A172 (cell line): ENCODE measurements at regions not wholly inside any gene's neighbourhood (a gene's known extent, or its start where the extent isn't known, plus 50 kb on each side); places are given as distances from the start of the nearest gene placed in this dataset.

Experiments
- DNase-seq: peaks from one replicate; pipeline ENCODE4 v3.0.0-alpha.2; 2015; ENCODE audit warnings: low spot score

DNA sequence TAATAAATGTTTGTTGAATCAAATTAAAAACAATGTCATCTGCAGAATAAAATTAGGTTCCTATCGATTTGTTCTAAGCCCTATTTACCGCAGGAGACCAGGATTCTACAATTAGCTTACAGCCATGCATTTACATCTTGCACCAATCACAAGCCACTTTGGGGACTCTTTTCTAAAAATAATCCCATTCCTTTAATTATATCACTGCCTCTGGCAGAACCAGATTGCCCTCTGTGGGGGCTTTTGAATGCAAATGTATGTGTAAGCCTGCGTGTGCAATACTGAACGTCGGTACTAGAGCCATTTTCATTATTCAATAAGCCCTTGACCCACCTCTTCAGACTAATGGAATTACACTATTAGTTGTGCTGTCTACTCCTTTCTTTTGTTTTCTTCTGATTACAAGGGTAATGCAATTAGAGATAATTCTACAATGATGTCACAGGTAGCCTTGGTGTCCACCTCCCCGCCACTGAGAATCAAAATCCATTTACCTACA lies 391.3 kb upstream of the XYLT1 start:
- no peak for DNase-seq

DNA sequence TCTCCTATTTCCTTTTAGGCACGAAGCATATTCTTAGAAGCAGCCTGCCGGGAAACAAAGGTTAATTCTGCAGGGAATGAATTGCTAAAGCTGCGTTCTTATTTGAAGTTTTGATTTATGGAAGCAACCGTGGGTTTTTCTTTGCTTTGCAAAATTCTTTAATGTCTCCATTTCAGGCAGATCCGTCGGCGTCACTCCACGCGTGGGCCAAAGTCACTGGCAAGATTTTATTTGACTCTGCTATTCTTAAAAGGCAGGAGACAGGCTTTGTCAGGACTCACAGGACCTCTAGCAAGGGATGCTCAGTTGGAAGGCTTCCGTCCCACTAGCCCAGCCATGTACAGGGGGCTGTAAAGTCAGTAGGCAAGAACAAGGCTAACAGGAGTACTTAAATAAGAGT lies 387.3 kb upstream of the XYLT1 start:
- no peak for DNase-seq

DNA sequence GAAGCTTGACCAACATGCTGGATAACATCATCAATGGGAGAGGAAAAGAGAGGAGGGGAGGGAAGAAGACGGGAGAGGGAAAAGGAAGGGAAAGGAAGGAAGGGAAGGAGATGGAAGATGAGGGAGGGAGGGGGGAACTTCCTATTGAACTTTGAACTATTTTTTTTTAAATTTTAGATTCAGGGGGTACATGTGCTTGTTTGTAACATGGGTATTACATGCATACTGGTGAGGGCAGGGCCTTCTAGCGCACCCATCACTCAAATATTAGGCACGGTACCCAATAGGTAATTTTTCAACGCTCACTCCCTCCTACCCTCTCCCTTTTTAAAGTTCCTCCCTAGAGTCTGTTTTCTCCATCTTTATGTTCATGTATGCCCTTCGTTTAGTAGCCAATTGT lies 383.2 kb upstream of the XYLT1 start:
- no peak for DNase-seq

DNA sequence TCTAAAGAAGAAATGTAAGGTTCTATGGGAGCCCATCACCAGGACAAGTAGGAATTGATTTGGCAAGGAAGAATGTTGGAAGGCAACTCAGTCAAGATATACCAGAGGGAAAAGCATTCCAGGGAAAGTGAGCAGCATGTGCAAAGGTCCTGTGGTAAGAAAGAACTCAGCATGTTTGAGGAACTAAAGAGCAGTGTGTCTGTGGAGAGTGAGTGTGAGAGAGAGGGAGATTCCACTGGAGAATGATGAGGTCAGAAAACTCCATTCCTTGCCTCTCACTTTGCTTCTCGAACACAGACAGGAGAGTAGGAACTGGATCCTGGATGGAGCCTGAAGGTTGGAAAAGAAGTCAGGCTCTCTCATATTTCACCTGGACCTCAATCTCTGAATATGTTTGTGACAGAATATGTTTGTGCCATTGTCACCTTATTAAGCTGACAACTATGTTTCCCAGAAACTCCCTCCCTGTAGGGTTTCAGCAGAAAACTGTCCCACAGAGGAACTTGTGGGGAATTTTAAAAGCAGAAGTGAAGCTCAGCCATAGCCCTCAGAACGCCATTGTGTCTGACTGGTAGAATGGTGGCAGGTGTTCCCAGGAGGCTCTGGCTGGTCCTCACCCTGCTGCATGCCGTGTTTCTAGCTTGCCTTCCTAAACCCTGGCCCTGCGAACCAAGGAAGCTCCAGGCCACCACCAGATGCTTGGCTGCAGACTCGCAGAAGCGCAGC lies 382.4 kb upstream of the XYLT1 start:
- no peak for DNase-seq

DNA sequence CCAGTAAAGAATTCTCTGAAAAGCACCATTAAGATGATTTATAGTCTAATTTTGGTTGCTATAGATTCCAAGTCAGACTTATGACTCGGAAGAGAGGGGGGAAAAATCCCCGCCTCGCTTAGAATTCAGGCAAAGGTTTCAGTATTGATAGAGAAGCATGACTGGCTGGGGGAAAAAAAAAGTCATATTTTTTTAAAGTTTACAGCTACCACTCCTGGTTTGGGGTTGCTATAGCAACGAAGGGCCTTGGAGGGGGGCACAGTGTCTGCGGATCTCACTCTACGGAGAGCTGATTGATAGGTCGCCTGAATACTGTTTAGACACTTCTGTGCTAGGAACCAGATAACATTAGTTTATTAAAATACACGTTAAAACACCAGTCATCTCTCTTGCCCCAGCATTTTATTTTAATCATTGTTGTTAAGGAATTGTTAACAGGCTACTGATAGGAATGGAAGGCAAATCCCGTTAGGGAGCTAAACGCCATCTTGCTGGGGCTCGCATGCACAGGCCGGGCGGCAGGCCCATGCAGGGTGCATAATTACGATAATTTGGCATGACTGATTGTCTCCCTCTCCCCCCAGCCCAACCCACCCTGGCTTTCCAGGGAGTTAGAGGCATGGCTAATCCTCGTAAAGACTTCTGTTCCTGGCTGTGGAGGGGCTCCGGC lies 380.0 kb upstream of the XYLT1 start:
- DNase-seq, result no peak

DNA sequence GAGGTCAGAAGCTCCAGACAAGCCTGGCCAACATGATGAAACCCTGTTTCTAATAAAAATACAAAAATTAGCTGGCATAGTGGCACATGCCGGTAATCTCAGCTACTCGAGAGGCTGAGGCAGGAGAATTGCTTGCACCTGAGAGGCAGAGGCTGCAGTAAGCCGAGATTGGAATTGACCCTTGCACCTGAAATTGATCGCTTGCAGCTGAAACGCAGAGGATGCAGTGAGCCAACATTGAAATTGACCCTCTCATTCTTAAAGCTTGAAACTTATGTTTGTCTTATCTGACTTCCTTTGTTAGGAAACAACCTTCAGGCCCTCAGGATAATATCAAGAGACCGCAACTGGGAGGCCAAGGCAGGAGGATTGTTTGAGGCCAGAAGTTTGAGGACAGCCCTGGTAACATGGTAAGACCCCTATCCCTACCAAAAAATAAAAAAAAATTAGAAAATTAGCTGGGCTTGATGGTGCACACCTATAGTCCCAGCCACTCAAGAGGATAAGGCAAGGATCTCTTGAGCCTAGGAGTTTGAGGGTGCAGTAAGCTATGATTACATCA lies 376.6 kb upstream of the XYLT1 start:
- DNase-seq, result no peak

DNA sequence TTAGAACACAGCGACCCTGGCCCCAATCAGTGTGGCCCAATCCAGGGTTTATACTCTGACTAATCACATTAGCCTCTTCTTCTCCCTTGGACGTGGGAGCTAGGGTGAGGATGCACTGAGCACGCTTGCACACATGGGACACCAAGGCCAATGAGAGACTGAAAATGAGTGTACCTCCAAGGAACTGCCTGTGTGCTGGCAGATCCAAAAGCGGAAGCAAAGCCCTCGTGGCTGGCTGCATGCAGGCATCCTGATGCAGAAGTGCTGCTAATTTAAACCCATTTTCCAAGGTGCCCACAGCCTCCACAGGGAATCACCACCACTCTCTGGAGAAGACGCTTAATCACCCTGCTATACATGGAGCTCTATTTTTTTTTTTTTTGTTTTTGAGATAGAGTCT lies 375.3 kb upstream of the XYLT1 start:
- no peak for DNase-seq

DNA sequence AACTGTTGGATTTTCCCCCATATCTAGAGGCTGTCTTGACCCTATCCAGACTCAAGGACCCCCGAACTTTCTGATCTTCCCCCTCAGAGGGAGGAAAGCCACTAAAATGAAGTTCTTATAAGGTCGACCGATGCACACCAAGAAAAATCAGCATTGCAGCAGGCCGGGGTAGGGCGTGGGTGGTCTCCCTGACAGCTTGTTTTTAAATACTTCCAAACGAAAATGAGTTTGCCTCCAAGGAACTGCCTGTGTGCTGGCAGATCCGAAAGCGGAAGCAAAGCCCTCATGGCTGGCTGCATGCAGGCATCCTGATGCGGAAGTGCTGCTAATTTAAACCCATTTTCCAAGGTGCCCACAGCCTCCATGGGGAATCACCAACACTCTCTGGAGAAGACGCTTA lies 374.3 kb upstream of the XYLT1 start:
- no peak for DNase-seq

DNA sequence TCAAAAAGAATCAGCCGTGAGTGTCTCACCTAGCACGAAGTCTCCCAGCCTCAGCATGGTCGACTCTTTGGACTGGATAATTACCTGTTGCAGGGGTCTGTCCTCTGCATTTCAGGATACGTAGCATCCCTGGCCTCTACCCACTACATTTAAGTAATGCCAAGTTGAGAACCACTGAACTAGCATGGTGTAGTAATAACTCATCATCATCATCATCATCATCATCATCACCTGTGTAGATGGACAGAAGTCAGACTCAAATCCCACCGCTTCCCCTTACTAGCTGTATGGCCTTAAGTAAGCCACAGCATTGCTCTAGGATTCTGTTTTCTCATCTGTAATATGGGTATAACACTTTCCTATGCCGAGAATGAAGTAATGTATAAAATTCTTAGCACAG lies 373.1 kb upstream of the XYLT1 start:
- DNase-seq, result no peak

DNA sequence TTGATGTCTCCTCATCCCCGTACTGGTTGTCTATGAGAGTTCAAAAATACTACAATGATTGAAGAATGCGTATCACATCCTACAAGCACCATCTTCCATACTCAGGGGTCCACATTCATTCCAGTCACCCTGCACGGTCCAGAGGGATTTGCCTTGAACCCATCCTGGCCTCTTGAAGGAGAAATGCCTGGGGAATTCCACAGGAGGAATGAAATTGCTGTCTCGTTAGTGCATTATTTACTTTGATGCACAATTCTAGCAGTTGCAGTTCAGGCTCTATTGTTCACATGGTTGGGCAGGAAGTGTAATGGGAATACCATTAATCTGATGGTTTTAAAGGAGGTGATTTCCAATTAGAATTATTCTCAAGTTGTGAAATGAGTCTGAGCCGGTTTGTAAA lies 369.1 kb upstream of the XYLT1 start:
- DNase-seq, result no peak

DNA sequence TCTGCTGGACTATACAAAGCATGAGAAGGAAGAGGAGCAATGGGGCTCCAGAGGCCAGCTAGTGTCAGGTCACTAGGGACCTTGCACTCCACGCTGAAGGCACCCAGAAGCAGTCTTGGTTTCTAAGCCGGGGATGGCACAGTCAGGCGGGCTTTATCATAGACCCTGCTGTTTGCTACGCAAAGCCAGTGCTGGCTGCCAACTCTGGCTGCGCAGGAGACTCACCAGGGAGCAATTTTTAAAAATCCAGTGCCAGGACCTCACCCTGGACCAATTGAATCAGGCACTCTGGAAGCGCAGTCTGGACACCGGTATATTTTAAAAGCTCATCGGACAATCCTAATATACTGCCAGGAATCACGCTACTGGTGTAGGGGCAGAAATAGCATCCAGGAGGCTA lies 368.5 kb upstream of the XYLT1 start:
- no peak for DNase-seq

DNA sequence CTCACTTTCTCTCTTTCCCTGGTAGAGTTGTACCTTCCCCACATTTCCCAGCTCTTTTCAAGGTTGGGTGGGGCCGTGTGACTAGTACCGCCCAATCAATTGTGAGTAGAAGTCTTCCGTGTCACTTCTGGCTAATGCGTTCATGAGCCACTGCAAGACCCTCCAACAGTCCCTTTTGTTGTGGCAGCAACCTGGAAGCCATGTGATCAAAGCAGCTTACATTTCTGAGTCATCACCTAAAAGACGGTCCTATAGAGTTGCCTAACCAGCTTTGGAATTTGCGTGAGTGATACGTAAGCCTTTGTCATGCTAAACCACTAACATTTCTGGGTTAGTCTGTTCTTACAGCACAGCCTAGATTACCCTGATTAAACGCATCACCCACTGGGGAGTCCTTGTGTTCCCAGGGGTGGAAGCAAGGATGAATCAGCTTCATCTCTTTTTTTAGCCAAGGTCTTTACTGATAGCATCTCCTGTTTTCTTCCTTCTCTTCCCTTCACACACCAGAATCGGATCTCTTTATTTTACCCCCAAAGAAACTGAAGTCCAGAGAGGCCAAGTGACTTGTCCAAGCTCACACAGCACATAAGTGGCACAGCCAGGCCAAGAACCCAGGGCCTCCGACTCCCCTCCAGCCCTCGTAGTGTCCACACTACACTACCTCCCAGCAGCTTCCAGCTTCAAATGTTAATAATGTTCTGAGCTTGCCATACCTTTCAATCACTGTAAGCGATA lies 366.3 kb upstream of the XYLT1 start:
- peak; percentile 23 for DNase-seq

DNA sequence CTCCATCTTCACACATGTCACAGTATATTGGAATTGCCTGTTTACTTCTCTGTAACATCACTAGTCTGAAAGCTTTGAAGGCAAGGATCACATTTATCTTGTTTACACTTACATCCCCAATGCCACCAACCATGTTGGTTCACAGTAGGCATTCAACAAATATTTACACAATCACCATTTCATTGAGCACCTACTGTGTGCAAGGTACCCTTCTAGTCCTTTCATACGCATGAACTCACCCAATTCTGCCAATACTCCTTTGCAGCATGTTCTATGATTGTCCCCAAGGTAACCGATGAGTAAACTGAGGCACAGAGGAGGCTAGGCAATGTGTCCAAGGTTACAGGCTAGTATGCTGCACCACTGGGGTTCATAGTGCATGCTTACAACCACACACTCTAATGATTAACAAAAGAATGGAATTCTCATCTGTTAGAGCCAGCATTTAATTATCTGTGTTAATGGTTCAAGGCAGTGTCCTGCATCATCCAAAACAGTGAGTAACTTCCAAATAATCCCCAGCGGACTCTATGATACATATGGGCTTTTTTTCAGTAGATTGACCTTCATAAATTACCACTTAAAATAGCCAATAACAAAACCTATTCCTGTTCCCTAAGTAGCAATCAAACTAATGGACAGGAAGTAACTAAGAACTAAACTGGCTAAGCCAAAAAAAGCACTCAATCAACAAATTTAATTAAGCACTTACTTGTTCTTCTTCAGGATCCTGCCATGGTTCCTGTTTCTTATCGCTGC lies 364.5 kb upstream of the XYLT1 start:
- DNase-seq, result no peak

DNA sequence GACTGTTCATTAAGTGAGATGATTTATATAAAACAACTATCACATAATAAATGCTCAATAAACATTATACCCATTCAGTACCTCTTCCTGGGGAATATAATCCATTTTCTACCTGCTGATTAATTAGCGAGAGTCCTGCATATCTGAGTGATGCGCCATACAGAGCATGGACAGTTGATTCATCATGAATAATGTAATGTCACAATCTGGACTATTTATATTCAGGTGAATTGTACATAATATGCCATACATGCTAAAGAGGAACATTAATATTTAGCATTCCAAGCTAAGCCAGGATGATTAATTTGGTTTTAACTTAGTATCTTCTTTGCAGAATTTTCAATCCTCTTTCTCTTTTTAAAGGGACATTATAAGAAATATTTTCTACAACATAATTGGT lies 362.0 kb upstream of the XYLT1 start:
- DNase-seq, result no peak

DNA sequence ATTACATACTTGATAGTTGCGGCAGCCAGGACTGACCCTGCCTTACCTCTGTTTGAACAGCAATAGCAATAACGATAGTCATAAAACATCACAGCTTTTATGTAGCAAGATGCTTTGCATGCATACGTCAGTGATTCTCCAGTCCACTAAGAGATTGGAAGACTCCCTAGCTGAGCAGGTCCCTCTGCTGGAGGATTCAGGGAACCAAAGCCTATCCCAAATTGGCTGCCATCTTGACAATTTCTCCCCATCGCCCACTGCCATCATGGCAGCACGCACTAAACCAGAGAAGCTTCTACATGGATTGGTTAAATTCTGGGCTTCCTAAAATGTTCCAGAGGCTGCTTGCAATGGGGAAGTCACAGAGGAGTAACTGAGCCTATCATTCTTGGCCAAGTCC lies 360.6 kb upstream of the XYLT1 start:
- DNase-seq, result no peak

DNA sequence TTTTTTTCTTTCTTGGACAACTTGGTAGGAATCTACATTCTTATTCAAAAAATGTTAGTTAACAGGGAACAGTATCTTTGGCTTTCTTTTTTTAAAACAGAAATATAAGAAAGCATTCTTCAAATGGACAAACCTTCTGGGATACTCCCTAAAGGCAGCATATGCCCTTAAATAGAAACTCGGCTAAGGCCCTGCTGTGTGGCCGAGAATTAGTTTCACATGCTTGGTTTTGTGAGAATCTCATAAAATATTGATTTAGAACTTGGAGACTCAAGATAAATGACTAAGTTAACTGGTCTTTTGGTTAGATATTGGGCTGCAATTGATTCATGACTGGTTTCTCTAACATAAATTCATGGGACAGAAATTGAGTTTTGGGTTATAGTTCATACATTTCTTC lies 359.9 kb upstream of the XYLT1 start:
- DNase-seq, result no peak

DNA sequence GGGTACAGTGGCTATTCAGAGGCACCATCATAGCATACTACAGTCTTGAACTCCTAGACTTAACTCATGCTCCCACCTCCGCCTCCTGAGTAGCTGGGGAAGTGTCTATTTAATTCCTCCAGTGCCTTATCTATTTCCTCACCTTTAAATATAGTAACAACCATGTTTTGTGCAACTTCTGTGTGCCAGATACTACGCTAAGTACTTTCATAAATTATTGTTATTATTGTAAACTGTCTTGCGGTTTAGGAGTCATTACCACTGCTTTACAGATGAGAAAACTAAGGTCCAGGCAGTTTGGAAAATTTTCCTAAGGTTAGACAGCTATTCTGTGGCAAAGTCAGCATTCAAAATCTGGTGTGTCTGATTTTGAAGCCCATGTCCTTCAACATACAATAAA lies 359.1 kb upstream of the XYLT1 start:
- DNase-seq, result no peak

DNA sequence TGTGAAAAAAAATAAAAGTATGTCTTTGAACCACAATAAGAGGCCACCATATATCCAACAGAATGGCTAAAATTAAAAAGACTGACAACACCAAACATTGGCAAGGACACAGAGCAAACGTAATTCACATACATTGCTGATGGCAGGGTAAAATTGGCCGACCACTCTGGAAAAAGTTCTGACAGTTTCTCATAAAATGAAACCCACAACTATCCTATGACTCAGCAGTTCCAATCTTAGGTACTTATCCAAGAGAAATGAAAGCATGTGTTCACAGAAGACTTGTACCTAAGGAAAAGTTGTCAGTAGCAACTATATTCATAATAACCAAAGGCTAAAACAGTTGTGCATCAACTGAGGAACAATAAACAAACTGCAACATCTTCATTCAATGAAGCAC lies 357.3 kb upstream of the XYLT1 start:
- no peak for DNase-seq

DNA sequence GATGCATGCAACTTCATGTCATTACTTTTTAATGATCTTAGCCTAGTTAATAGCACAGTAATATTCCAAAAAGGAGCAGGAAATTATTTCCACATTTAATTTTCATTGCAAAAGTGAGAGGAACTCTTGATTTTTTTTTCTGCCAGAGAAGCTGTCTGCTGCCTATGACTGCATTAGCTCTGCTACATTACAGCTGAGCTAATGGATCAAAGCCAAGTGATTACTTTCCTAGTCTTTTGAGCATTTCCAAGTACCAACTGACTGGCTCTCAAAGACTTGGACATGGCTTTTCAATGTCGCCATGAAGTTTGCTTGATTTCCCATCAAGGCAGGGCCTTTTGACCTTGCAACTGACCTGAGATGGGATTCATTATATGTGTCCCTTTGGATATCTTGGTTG lies 356.6 kb upstream of the XYLT1 start:
- no peak for DNase-seq

DNA sequence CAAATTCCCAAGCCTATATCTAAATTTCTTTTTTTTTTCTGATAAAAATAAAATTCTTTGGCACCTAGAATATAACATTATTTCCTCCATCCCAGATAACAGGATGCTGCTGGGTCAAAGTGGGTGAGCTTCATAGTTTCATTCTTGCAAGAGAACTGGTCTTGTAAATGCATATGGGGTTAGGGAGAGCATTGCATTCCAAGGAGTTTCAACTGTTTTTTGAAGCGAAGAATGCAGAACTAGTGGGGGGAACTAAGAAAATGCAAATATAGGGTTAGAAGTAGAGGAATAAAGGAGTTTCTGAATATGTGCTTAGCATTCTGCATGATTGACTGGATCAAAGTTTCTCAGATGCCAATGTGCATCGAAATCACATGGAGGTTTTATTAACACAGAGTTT lies 347.2 kb upstream of the XYLT1 start:
- DNase-seq, result no peak

DNA sequence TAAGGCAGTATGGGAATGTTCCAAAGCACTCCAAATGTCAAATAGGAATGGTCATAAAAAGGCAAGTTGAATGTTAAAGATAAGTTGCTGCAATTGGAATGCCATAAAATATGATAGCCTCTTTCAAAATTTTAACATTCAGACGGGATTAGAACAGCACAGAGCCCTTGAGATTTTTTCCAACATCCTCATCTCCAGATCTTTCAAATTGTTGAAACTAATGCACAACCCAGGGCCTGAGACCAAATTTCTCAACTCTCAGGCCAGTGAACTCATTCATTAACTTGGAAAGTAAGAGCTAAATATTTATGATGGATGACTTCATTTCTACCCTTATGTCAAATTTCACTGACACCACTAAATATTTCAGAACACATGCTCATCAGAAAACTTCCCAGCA lies 346.5 kb upstream of the XYLT1 start:
- DNase-seq, result no peak

DNA sequence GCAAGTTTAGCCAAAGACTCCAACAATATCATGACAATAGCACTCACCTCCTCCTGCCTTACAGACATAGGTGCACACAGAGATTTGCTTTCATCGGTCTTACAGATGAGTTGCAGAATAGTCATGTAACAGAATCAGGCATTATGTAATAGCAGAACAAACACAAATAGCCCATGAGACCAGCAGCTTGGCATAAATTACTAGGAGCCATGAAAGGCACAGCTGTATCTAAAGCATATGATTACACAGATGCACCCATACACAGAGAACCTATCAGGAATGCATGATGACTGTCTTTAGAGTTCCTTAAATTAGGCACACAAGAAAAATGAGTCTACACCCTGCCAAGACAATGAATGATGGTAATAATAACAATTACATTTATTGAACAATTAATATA lies 342.0 kb upstream of the XYLT1 start:
- no peak for DNase-seq
